ENCODE measurements at regions not wholly inside any gene's neighbourhood (a gene's known extent, or its start where the extent isn't known, plus 50 kb on each side); places are given as distances from the start of the nearest gene placed in this dataset.

DNA sequence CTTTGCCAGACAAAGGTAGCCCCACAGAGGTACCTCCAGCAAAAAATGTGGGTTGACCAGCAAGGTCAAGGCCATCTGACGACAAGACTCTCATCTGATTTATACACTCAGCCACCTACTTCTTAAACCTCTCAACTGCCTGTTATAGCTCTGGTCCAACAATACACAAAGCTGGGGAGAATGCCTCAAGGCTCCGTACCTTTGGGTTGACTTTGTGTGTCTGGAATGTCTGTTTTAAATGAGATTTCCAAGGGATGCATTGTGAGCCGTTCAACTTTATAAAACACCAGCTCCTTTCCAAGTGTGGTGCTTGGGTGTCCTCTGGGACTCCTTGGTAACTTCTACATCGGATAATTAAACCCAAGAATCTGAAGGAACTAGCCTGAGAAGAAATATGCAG, 167.0 kb upstream of the RPL34 start:
- Histone ChIP-seq H3K9me3 (ENCODE audit: insufficient read depth, low read length) (no peaks in the 10 kb centered on the region), H3K27me3 (ENCODE audit: low read length) (no peaks in the 10 kb centered on the region), H4K20me1 (ENCODE audit: low read depth, low read length) (no peaks in the 10 kb centered on the region), H3K36me3 (ENCODE audit: low read length) (no peaks in the 10 kb centered on the region), H3F3A (ENCODE audit: insufficient read depth) (no peaks in the 10 kb centered on the region), H3K9me2 (replicated peaks; ENCODE audit: insufficient read depth, low read length) (no peaks in the 10 kb centered on the region), H2AFZ (ENCODE audit: low read depth, low read length, severe bottlenecking) (no peak overlapping the region), H3K9ac (ENCODE audit: low read length) (no peak overlapping the region), H3K27ac (ENCODE audit: low read depth, low read length) (no peak overlapping the region), H3K4me2 (ENCODE audit: low read depth, low read length, poor library complexity, severe bottlenecking) (no peak overlapping the region), H3K4me3 (ENCODE audit: insufficient read depth, low read length, poor library complexity, severe bottlenecking) (no peak overlapping the region), H3K79me2 (ENCODE audit: insufficient read depth, low read length) (no peaks in the 10 kb centered on the region)
- TF ChIP-seq, protein P1, sequence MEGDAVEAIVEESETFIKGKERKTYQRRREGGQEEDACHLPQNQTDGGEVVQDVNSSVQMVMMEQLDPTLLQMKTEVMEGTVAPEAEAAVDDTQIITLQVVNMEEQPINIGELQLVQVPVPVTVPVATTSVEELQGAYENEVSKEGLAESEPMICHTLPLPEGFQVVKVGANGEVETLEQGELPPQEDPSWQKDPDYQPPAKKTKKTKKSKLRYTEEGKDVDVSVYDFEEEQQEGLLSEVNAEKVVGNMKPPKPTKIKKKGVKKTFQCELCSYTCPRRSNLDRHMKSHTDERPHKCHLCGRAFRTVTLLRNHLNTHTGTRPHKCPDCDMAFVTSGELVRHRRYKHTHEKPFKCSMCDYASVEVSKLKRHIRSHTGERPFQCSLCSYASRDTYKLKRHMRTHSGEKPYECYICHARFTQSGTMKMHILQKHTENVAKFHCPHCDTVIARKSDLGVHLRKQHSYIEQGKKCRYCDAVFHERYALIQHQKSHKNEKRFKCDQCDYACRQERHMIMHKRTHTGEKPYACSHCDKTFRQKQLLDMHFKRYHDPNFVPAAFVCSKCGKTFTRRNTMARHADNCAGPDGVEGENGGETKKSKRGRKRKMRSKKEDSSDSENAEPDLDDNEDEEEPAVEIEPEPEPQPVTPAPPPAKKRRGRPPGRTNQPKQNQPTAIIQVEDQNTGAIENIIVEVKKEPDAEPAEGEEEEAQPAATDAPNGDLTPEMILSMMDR (IDR thresholded peaks at IDR 0.05; ENCODE audit: insufficient read depth, low read length, poor library complexity, severe bottlenecking) = no peak
- TF ChIP-seq EZH2phosphoT487 (conservative IDR thresholded peaks at IDR 0.05; ENCODE audit: low read length) = no peak

DNA sequence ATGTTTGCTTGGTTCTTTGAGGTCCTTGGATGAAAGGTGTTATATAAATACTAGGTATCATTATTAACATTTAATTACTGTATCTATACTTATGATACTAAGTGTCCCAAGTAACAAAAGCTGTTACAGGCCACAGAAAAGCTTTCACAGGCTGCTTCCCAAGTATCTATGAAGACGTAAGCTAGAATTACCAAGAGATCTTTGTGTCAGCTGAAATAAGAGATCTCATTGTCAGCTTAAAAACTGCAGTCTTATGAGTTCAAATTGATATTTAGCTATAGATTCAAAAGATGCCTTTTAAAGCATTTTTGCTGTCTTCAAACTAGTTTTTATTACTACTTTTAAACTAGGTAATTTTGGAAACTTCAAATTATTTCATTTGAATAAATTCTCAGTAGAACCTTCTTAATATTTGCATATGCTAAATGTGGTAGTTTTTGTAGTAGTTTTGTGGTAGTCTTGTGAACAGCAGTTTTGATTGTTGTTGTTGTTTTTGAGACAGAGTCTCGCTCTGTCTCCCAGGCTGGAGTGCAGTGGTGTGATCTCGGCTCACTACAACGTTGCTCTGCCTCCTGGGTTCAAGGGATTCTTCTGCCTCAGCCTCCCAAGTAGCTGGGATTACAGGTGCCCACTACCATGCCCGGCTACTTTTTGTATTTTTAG, 170.0 kb upstream of the RPL34 start:
- H3K9me3 ChIP-seq (ENCODE audit: insufficient read depth, low read length) = no peaks in the 10 kb centered on the region
- H2AFZ ChIP-seq (ENCODE audit: low read depth, low read length, severe bottlenecking) = no peak overlapping the region
- H3K9ac ChIP-seq (ENCODE audit: low read length) = no peak overlapping the region
- H3K36me3 ChIP-seq (ENCODE audit: low read length) = no peaks in the 10 kb centered on the region
- H3F3A ChIP-seq (ENCODE audit: insufficient read depth) = no peaks in the 10 kb centered on the region
- no peaks in the 10 kb centered on the region for H3K79me2 ChIP-seq (ENCODE audit: insufficient read depth, low read length)
- no peak overlapping the region for H3K4me2 ChIP-seq (ENCODE audit: low read depth, low read length, poor library complexity, severe bottlenecking)
- no peak overlapping the region for H3K4me3 ChIP-seq (ENCODE audit: insufficient read depth, low read length, poor library complexity, severe bottlenecking)
- H4K20me1 ChIP-seq (ENCODE audit: low read depth, low read length) = no peaks in the 10 kb centered on the region
- no peak overlapping the region for H3K27ac ChIP-seq (ENCODE audit: low read depth, low read length)
- TF ChIP-seq, protein P1 (IDR thresholded peaks at IDR 0.05; ENCODE audit: insufficient read depth, low read length, poor library complexity, severe bottlenecking) = no peak
- TF ChIP-seq EZH2phosphoT487 (conservative IDR thresholded peaks at IDR 0.05; ENCODE audit: low read length) = no peak
- no peaks in the 10 kb centered on the region for H3K9me2 ChIP-seq (replicated peaks; ENCODE audit: insufficient read depth, low read length)
- H3K27me3 ChIP-seq (ENCODE audit: low read length) = no peaks in the 10 kb centered on the region

DNA sequence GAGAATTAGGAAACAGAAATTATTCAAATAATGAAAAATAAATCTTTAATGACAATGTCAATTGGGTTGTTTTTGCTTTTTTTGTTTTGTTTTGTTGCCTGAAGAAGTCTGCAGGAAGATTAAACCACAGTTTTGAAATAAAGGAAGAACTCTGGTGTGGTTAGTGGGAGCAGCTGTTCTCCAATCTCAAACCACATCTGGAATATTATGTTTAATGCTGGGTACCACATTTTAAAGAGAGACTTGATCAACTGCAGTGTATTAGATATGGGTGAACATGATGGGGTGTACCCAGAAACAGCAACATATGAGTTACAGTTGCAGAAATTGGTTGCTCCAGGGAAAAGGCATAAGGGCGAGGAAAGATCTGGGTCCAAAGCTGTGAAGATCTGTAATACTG, 171.2 kb upstream of the RPL34 start:
- Histone ChIP-seq H3K9me3 (ENCODE audit: insufficient read depth, low read length) (no peaks in the 10 kb centered on the region), H3K27me3 (ENCODE audit: low read length) (no peaks in the 10 kb centered on the region), H3K4me2 (ENCODE audit: low read depth, low read length, poor library complexity, severe bottlenecking) (no peak overlapping the region), H3K36me3 (ENCODE audit: low read length) (no peaks in the 10 kb centered on the region), H3K27ac (ENCODE audit: low read depth, low read length) (no peak overlapping the region), H4K20me1 (ENCODE audit: low read depth, low read length) (no peaks in the 10 kb centered on the region), H3F3A (ENCODE audit: insufficient read depth) (no peaks in the 10 kb centered on the region), H2AFZ (ENCODE audit: low read depth, low read length, severe bottlenecking) (no peak overlapping the region), H3K79me2 (ENCODE audit: insufficient read depth, low read length) (no peaks in the 10 kb centered on the region), H3K4me3 (ENCODE audit: insufficient read depth, low read length, poor library complexity, severe bottlenecking) (no peak overlapping the region), H3K9me2 (replicated peaks; ENCODE audit: insufficient read depth, low read length) (no peaks in the 10 kb centered on the region), H3K9ac (ENCODE audit: low read length) (no peak overlapping the region)
- no peak for TF ChIP-seq EZH2phosphoT487 (conservative IDR thresholded peaks at IDR 0.05; ENCODE audit: low read length)
- TF ChIP-seq, protein P1 (IDR thresholded peaks at IDR 0.05; ENCODE audit: insufficient read depth, low read length, poor library complexity, severe bottlenecking) = no peak

Data from SU-DHL-6 (cell line).